H1 (cell line): ENCODE measurements at regions not wholly inside any gene's neighbourhood (a gene's known extent, or its start where the extent isn't known, plus 50 kb on each side); places are given as distances from the start of the nearest gene placed in this dataset.

ENCODE experiments used
- CTCF ChIA-PET: fragments of 300-600 bp; sonication (Branson Sonifier 250); formaldehyde crosslinking; loops from one replicate; lab custom pipeline; 2021; ENCODE audit not compliant: partially characterized antibody; lab: Charles Lee
- POLR2A ChIA-PET: fragments of 300-600 bp; sonication (Branson Sonifier 250); formaldehyde crosslinking; loops from one replicate; lab custom pipeline; 2021; ENCODE audit warnings: inconsistent platforms; ENCODE audit not compliant: partially characterized antibody; lab: Charles Lee
- DNase-seq, 2 experiments: peaks; one replicate each; pipeline versions ENCODE4 v3.0.0 to v3.0.0-alpha.2; 2010 to 2022; ENCODE audit warnings: low spot score in 2 of 2, low read depth in 1 of 2, mixed read lengths in 1 of 2
- FAIRE-seq: peaks from 2 replicates; lab custom pipeline; 2011; peaks lifted over from hg19 to GRCh38; lab: Jason Lieb, UNC
- H2AFZ ChIP-seq: 2 replicates; pipeline ENCODE4 v1.8.1; 2012; ENCODE audit warnings: low read length, inconsistent platforms
- H2AK5ac ChIP-seq: 2 replicates; pipeline ENCODE4 v1.6.1; 2013; ENCODE audit warnings: low read depth, low read length
- H2BK120ac ChIP-seq: replicated peaks from 2 replicates; pipeline ENCODE3; 2013; ENCODE audit warnings: low read depth, low read length, inconsistent platforms
- H2BK12ac ChIP-seq: 2 replicates; pipeline ENCODE4 v1.6.1; 2013; ENCODE audit warnings: low read depth, low read length
- H2BK15ac ChIP-seq: 2 replicates; pipeline ENCODE4 v1.6.1; 2013; ENCODE audit warnings: low read length
- H2BK20ac ChIP-seq: 2 replicates; pipeline ENCODE4 v1.6.1; 2013; ENCODE audit warnings: low read length
- H2BK5ac ChIP-seq: 2 replicates; pipeline ENCODE4 v1.6.1; 2013; ENCODE audit warnings: low read depth, low read length
- H3K14ac ChIP-seq: 2 replicates; pipeline ENCODE4 v1.6.1; 2013; ENCODE audit warnings: inconsistent platforms; ENCODE audit not compliant: insufficient read length
- H3K18ac ChIP-seq: 2 replicates; pipeline ENCODE4 v1.6.1; 2013; ENCODE audit warnings: low read length; ENCODE audit errors: extremely low read depth
- H3K23ac ChIP-seq: 2 replicates; pipeline ENCODE4 v1.6.1; 2013; ENCODE audit warnings: inconsistent platforms; ENCODE audit not compliant: insufficient read length
- H3K23me2 ChIP-seq: 2 replicates; pipeline ENCODE4 v1.6.1; 2013; ENCODE audit warnings: low read depth, low read length
- H3K27ac ChIP-seq: 2 replicates; pipeline ENCODE4 v1.6.1; 2011; ENCODE audit warnings: low read depth, low read length, inconsistent platforms
- H3K27me3 ChIP-seq, 4 experiments: replicated peaks in 1 of 4; 1 replicate in 1 of 4; 2 replicates in 3 of 4; pipeline versions ENCODE4 v1.6.1 to v1.8.1; 2011 to 2013; ENCODE audit warnings: low read length in 3 of 4, mild to moderate bottlenecking in 3 of 4, inconsistent platforms in 2 of 4, mixed read lengths in 2 of 4, moderate library complexity in 1 of 4; ENCODE audit not compliant: control insufficient read depth in 3 of 4, insufficient read depth in 3 of 4; ENCODE audit errors: extremely low read depth in 1 of 4
- H3K36me3 ChIP-seq, 4 experiments: 2 replicates each; pipeline versions ENCODE4 v1.6.1 to v1.8.1; 2011 to 2013; ENCODE audit warnings: mild to moderate bottlenecking in 4 of 4, low read length in 3 of 4, moderate library complexity in 2 of 4, control low read depth in 1 of 4, inconsistent platforms in 1 of 4; ENCODE audit not compliant: insufficient read depth in 4 of 4, control insufficient read depth in 2 of 4
- H3K4ac ChIP-seq: replicated peaks from 2 replicates; pipeline ENCODE3; 2013; ENCODE audit warnings: low read length, low read depth, mixed read lengths, inconsistent platforms; ENCODE audit not compliant: insufficient read length
- H3K4me1 ChIP-seq, 4 experiments: replicated peaks in 1 of 4; 1 replicate in 1 of 4; 2 replicates in 3 of 4; pipeline versions ENCODE4 v1.6.1 to v1.8.1; 2011 to 2013; ENCODE audit warnings: low read length in 3 of 4, inconsistent platforms in 2 of 4, mixed read lengths in 1 of 4; ENCODE audit not compliant: insufficient read depth in 4 of 4, control insufficient read depth in 3 of 4
- H3K4me2 ChIP-seq, 2 experiments: 2 replicates each; pipeline versions ENCODE4 v1.6.1 to v1.8.1; 2011 to 2013; ENCODE audit warnings: low read depth in 2 of 2, low read length in 2 of 2, control low read depth in 1 of 2, inconsistent platforms in 1 of 2, mild to moderate bottlenecking in 1 of 2; ENCODE audit not compliant: insufficient read depth in 1 of 2
- H3K4me3 ChIP-seq, 4 experiments: fragments of 200-600, 300-600 bp in 1 of 4; sonication (generic), shearing (Covaris generic), sonication (Bioruptor Twin) in 1 of 4; 2 replicates each; pipeline versions ENCODE4 v1.5.1 to v1.8.1; 2011 to 2016; ENCODE audit warnings: low read length in 4 of 4, low read depth in 3 of 4, control low read depth in 2 of 4, inconsistent platforms in 2 of 4, mild to moderate bottlenecking in 2 of 4, mixed read lengths in 1 of 4, moderate library complexity in 1 of 4; ENCODE audit not compliant: insufficient read depth in 2 of 4; ENCODE audit errors: extremely low read depth in 1 of 4
- H3K56ac ChIP-seq: replicated peaks from 2 replicates; pipeline ENCODE3; 2013; ENCODE audit warnings: low read depth, mild to moderate bottlenecking, mixed read lengths, low read length, inconsistent platforms; ENCODE audit not compliant: insufficient read length
- H3K79me1 ChIP-seq: 2 replicates; pipeline ENCODE4 v1.6.1; 2013; ENCODE audit warnings: low read depth, low read length, control low read depth
- H3K79me2 ChIP-seq, 2 experiments: 2 replicates each; pipeline versions ENCODE4 v1.6.1 to v1.8.1; 2012 to 2013; ENCODE audit warnings: low read length in 2 of 2, mild to moderate bottlenecking in 2 of 2, inconsistent platforms in 1 of 2; ENCODE audit not compliant: insufficient read depth in 2 of 2, control insufficient read depth in 1 of 2
- H3K9ac ChIP-seq, 4 experiments: replicated peaks in 1 of 4; 1 replicate in 1 of 4; 2 replicates in 3 of 4; pipeline versions ENCODE4 v1.6.1 to v1.8.1; 2011 to 2013; ENCODE audit warnings: low read depth in 3 of 4, low read length in 3 of 4, control low read depth in 2 of 4, mild to moderate bottlenecking in 2 of 4, moderate library complexity in 2 of 4, inconsistent platforms in 1 of 4; ENCODE audit errors: extremely low read depth in 1 of 4
- H3K9me3 ChIP-seq, 2 experiments: 2 replicates each; pipeline versions ENCODE4 v1.6.1 to v1.8.1; 2012 to 2013; ENCODE audit warnings: mild to moderate bottlenecking in 2 of 2, moderate library complexity in 2 of 2, control low read depth in 1 of 2, inconsistent platforms in 1 of 2, low read depth in 1 of 2, low read length in 1 of 2, mixed read lengths in 1 of 2; ENCODE audit not compliant: insufficient read depth in 2 of 2
- H4K20me1 ChIP-seq, 2 experiments: replicated peaks in 1 of 2; 2 replicates each; pipeline versions ENCODE3 to v1.8.1; 2011 to 2013; ENCODE audit warnings: inconsistent platforms in 2 of 2, low read length in 2 of 2, mild to moderate bottlenecking in 1 of 2; ENCODE audit not compliant: insufficient read depth in 2 of 2, control insufficient read depth in 1 of 2
- H4K5ac ChIP-seq: 2 replicates; pipeline ENCODE4 v1.6.1; 2013; ENCODE audit warnings: low read length, low read depth, mixed read lengths, inconsistent platforms; ENCODE audit not compliant: insufficient read length
- H4K8ac ChIP-seq: 2 replicates; pipeline ENCODE4 v1.8.0; 2013; ENCODE audit warnings: mild to moderate bottlenecking, moderate library complexity, low read length, inconsistent platforms; ENCODE audit not compliant: insufficient read depth; ENCODE audit errors: extremely low read depth
- H4K91ac ChIP-seq: replicated peaks from 2 replicates; pipeline ENCODE3; 2013; ENCODE audit warnings: low read length, mixed read lengths, inconsistent platforms; ENCODE audit not compliant: insufficient read length
- BACH1 ChIP-seq: IDR thresholded peaks from 2 replicates; pipeline ENCODE4 v1.6.1; 2012; ENCODE audit warnings: low read length, improper control_type of control experiment
- ZNF274 ChIP-seq: IDR thresholded peaks from 2 replicates; pipeline ENCODE4 v1.7.0; 2012; ENCODE audit warnings: low read length, borderline replicate concordance; ENCODE audit errors: extremely low read depth
- TF ChIP-seq, protein P1 (sequence below): IDR thresholded peaks from 2 replicates; pipeline ENCODE4 v1.6.1; 2011; ENCODE audit warnings: low read length, improper control_type of control experiment

DNA sequence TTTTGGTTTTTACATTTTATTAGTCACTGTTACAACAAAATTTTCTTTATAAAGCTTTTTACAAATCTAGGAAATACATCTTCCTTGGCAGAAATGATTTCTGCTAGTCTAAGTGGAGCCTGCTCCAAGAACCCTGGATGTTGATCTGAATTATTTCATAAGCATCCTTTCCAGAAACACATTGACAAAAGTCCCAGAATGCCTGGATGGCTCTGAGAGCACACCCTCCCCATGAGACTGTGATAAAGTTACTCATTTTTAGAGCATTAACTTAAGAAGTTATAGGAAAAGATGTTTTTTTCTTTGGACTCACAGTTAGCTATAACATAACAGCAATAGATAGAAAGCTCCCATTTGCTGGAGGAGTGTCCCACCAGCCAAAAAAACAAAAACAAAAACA lies 559.6 kb upstream of the SPRY2 start:
- H3K27ac ChIP-seq: no peak overlapping the region
- TF ChIP-seq ZNF274 (no peak), BACH1 (no peak)
- TF ChIP-seq, protein P1, sequence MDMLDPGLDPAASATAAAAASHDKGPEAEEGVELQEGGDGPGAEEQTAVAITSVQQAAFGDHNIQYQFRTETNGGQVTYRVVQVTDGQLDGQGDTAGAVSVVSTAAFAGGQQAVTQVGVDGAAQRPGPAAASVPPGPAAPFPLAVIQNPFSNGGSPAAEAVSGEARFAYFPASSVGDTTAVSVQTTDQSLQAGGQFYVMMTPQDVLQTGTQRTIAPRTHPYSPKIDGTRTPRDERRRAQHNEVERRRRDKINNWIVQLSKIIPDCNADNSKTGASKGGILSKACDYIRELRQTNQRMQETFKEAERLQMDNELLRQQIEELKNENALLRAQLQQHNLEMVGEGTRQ: no peak
- TF ChIP-seq, all 59 proteins: peak for 0
- no peak overlapping the region for H3K56ac ChIP-seq
- no peak overlapping the region for H3K23ac ChIP-seq
- no peak overlapping the region for H3K4me2 ChIP-seq
- POLR2A ChIA-PET: no interaction called here
- H2AFZ ChIP-seq: no peak overlapping the region
- no peaks in the 10 kb centered on the region; a peak in 1 of 8 replicates for H3K36me3 ChIP-seq
- H4K8ac ChIP-seq: no peak overlapping the region
- no peak overlapping the region for H2BK20ac ChIP-seq
- no peaks in the 10 kb centered on the region for H3K27me3 ChIP-seq
- H3K18ac ChIP-seq: no peak overlapping the region
- no peak overlapping the region for H4K91ac ChIP-seq
- DNase-seq: no peak
- no peak overlapping the region for H3K14ac ChIP-seq
- 0 out of 4 replicates have a peak, but pooled peaks cover 0 to 2% of the 10 kb centered on the region in 2 experiments for H3K9me3 ChIP-seq
- no peak overlapping the region for H2AK5ac ChIP-seq
- CTCF ChIA-PET: no interaction called here
- H4K20me1 ChIP-seq: no peaks in the 10 kb centered on the region
- H2BK5ac ChIP-seq: no peak overlapping the region
- H3K23me2 ChIP-seq: no peaks in the 10 kb centered on the region
- no peak overlapping the region for H3K4ac ChIP-seq
- H3K4me1 ChIP-seq: no peaks in the 10 kb centered on the region
- no peak overlapping the region for H2BK120ac ChIP-seq
- no peak for FAIRE-seq
- H2BK12ac ChIP-seq: no peak overlapping the region
- no peaks in the 10 kb centered on the region for H3K79me2 ChIP-seq
- H4K5ac ChIP-seq: no peak overlapping the region
- no peak overlapping the region for H3K4me3 ChIP-seq
- no peaks in the 10 kb centered on the region for H3K79me1 ChIP-seq
- no peak overlapping the region for H2BK15ac ChIP-seq
- H3K9ac ChIP-seq: no peak overlapping the region
